Astrocyte of the spinal cord (primary cell): ENCODE measurements at regions not wholly inside any gene's neighbourhood (a gene's known extent, or its start where the extent isn't known, plus 50 kb on each side); places are given as distances from the start of the nearest gene placed in this dataset.
"Not testable (repeated sequence)": the region's sequence is repeated elsewhere in the genome, so short reads cannot be mapped to it uniquely, and the experiment has no call there.

Source experiments
- DNase-seq: peaks from one replicate; pipeline ENCODE4 v3.0.0; 2011; ENCODE audit warnings: low read depth, low spot score
- H3K4me3 ChIP-seq: 2 replicates; pipeline ENCODE4 v1.5.1; 2011; ENCODE audit warnings: low read depth, mild to moderate bottlenecking, low read length, moderate library complexity
- in situ Hi-C: cut with HindIII; loops from 2 replicates; pipeline ENCODE4 v1.10.0; 2017; ENCODE audit warnings: low sequenced_read_pairs
- TF ChIP-seq, protein P1 (sequence below): IDR thresholded peaks from 2 replicates; pipeline ENCODE4 v1.5.1; 2012; ENCODE audit warnings: low read depth, mild to moderate bottlenecking, low read length, inconsistent platforms

DNA sequence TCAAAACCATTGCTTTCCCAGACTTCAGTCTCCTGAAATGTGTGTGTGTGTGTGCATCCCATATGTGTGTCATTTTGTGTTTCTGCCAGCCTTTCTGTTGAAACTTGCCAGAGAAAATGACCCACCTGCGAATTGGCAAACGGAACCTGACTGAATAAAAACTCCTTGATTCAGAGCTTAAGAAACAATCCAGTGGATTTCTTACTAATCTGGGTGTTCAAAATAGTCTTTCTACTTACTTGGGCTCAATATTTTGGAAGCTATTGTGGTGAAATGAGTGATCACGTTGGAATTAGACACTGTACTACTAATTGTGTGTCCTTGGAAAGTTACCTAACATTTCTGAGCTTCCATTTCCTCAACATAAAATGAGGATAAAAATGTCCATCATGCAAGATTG, 138.9 kb upstream of the ERG start:
- in situ Hi-C loops = no loop called here
- DNase-seq = no peak
- H3K4me3 ChIP-seq = no peak overlapping the region
- TF ChIP-seq, protein P1, sequence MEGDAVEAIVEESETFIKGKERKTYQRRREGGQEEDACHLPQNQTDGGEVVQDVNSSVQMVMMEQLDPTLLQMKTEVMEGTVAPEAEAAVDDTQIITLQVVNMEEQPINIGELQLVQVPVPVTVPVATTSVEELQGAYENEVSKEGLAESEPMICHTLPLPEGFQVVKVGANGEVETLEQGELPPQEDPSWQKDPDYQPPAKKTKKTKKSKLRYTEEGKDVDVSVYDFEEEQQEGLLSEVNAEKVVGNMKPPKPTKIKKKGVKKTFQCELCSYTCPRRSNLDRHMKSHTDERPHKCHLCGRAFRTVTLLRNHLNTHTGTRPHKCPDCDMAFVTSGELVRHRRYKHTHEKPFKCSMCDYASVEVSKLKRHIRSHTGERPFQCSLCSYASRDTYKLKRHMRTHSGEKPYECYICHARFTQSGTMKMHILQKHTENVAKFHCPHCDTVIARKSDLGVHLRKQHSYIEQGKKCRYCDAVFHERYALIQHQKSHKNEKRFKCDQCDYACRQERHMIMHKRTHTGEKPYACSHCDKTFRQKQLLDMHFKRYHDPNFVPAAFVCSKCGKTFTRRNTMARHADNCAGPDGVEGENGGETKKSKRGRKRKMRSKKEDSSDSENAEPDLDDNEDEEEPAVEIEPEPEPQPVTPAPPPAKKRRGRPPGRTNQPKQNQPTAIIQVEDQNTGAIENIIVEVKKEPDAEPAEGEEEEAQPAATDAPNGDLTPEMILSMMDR = no peak

DNA sequence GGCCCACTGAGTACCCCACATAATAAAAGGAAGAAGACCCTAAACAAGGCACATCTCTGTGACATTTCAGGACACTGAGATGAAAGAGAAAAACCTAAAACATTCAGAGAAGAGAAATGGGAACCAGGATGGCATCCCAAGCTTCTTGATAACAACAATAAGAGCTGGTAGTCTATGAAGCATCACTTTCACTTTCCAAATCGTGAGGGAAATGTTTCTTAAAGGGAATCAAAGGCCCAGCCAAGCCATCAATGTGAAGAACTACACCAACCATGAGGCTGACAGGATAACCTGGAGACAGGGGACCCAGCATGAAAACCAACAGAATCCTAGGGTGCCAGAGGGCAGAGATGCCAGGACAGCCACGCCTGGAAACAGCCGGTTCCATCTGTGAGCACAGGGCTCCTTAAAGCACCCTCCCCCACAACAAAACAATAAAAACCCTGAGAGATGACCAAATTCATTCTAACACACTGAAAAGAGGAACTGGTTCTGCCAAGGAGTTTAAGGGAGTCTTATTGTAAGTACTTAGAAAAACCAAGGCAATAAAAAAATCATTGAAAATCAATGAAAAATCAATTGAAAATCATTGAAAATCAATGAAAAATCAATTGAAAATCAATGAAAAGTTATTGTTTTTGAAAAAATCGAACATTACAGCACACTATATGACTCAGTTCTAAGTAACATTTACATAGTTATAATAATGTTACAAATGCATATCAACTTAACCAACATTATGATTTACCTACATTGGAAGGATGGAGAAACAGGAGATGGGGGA, 141.5 kb upstream of the ERG start:
- DNase-seq = no peak
- H3K4me3 ChIP-seq = no peak overlapping the region
- in situ Hi-C loops = no loop called here
- TF ChIP-seq, protein P1 = no peak

DNA sequence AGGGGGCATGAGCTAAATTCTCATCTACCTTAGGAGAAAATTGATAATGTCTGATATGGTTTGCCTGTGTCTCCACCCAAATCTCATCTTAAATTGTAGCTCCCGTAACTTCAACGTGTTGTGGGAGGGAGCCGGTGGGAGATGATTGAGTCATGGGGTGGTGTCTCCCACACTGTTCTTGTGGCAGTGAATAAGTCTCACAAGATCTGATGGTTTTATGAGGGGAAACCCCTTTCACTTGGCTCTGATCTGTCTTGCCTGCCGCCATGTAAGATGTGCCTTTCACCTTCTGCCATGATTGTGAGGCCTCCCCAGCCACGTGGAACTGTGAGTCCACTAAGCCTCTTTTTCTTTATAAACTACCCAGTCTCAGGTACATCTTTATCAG, 142.1 kb upstream of the ERG start:
- in situ Hi-C loops, DNase-seq, H3K4me3 ChIP-seq: not testable (repeated sequence)

DNA sequence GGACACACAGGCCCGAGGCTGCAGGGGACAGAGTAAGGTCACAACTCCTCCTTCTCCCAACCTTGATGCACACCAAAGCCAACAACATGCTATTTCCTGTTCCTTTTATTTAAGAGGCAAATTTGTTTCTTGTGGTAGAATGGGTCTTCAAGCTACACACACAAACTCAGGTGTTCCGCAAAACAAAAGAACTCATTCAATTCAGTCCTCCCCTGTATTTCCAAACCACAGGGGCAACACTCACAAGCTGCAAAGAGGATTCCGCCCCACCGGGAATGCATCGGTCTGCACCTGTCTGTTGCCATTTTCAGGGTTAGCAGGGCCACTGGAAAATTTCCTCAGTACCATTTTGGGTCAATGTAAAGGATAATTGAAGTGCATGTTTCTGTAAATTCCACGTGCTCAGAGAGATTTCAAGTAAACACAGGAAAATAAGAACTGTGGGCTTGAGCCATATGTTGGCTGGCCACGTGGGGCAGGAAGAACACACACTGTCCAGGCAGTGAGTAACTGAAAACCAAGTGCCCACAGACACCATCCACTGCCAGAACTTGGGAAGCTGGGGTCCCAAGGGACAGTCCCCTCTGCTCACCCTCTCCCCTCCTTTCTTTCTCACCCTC, 145.2 kb upstream of the ERG start:
- DNase-seq = no peak
- TF ChIP-seq, protein P1 = no peak
- in situ Hi-C loops = no loop called here
- no peak overlapping the region for H3K4me3 ChIP-seq

DNA sequence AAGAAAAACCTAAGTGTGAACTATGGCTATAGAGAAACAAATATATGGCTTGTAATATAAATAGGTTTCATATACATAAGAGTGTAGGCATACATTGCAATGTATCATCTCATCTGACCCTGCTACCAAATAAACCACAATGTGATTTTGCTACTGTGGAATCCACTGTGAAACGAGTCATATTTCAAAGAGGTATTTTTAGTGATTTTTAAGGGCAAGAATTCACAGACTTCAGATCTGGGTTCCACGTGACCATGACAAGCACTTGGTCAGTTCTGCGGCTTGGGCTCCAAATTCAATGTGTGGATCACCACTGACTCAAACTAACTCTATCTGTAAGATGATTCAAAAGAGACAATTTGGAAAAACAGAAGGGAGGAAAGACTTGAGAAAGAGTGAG, 147.0 kb upstream of the ERG start:
- in situ Hi-C loops = no loop called here
- TF ChIP-seq, protein P1 = no peak
- H3K4me3 ChIP-seq = no peak overlapping the region
- peak; percentile 87 for DNase-seq

DNA sequence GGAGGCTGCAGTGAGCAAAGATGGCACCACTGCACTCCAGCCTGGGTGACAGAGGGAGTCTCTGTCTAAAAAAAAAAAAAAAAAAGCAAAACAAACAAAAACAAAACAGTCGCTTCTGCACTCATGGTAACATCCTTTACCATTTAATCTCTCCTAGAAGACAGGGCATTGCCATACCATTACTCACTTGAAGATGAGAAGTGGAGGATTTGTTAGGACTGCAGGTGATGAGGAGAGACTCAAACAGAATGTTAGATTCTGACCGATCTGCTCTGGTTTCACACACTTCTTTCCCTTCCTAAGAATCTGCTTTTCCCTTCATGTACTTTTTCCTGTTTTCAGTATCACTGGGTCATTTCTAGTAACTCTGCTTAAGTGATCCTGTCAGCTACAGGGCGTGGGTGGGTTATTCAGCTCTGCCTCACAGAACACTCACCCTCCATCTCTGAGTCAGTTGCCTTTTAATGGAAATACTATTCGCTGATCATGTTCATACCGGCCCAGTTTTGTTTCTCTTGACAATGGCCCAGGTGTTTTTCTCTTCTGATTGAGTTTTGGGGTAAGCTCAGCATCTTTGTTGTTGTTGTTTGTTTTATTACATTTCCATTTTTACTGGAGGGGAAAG, 148.0 kb upstream of the ERG start:
- no peak overlapping the region for H3K4me3 ChIP-seq
- DNase-seq = peak; percentile 40

DNA sequence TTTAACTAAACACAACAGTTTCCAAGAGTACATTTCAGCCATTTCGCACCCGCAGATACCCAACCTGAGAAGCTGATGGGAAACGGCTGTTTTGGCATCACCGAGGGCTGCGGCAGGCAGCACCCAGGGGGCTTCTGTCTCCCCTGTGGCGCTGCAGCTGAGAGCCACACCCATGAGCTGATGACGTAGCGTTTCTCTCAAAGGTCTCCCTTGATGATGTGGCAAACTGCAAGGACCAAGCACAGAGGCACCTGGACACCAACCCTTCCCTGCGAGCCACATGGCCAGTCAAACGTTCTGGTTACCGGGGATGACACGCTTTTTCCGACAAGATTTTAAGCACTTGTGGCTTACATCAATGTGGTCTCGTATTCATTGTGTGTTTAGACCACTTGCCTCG, 150.8 kb upstream of the ERG start:
- no peak for DNase-seq
- TF ChIP-seq, protein P1 = no peak
- in situ Hi-C loops = no loop called here
- H3K4me3 ChIP-seq = no peak overlapping the region

More for the DNA sequence above, 148.0 kb upstream of the ERG start:
- TF ChIP-seq, protein P1 = no peak
- in situ Hi-C loops = no loop called here
